Right cardiac atrium (tissue), 5 donors: ENCODE measurements at regions not wholly inside any gene's neighbourhood (a gene's known extent, or its start where the extent isn't known, plus 50 kb on each side); places are given as distances from the start of the nearest gene placed in this dataset.
"Not testable (repeated sequence)": the region's sequence is repeated elsewhere in the genome, so short reads cannot be mapped to it uniquely, and the experiment has no call there.

ENCODE experiments used
- ATAC-seq, 2 donors: fragments of 200-7000 bp; cut with Tn5 transposase; one replicate each; pipeline versions ENCODE4 v1.8.0 to v1.9.1; 2020; ENCODE audit warnings: moderate library complexity in 2 of 2, mild to moderate bottlenecking in 1 of 2
- DNase-seq, 3 donors: peaks; one replicate each; pipeline ENCODE4 v3.0.0-alpha.2; 2020
- H3K27ac ChIP-seq: one replicate; pipeline ENCODE4 v1.5.1; 2013; ENCODE audit warnings: mild to moderate bottlenecking, low read length, control low read depth, moderate library complexity
- H3K27me3 ChIP-seq: one replicate; pipeline ENCODE4 v1.6.1; 2013; ENCODE audit not compliant: control insufficient read depth, insufficient read depth
- H3K4me1 ChIP-seq: one replicate; pipeline ENCODE4 v1.6.1; 2013; ENCODE audit warnings: low read length; ENCODE audit not compliant: control insufficient read depth, insufficient read depth
- H3K4me3 ChIP-seq: one replicate; pipeline ENCODE4 v1.5.1; 2013; ENCODE audit warnings: low read length, control low read depth
- H3K9me3 ChIP-seq: one replicate; pipeline ENCODE4 v1.6.1; 2013; ENCODE audit warnings: low read length; ENCODE audit not compliant: control insufficient read depth
- WGBS: extraction: QIAGEN DNeasy Blood & Tissue Kit; methylation state at CpG from one replicate; pipeline ENCODE4 v1.1.7; 2013; 5-methylcytosine and 5-hydroxymethylcytosine counted together
- intact Hi-C, 4 donors: fragments of 100-400 bp; cut with DNase I; formaldehyde crosslinking; loops; one replicate each; pipeline versions ENCODE4 v1.11.0 to v1.14.0; 2022 to 2023
- donor health status: healthy with polysubstance abuse.
- donor health status: DM: no; HTN: yes; CAD: no.
- donor health status: DM: no; HTN: no; CAD: no.
- donor health status: DM: no; HTN: yes; CAD: no; lungs with severe emphysema.
- donor health status: DM: yes; HTN: yes; CAD: no.

- Histone ChIP-seq H3K9me3 (no peaks in the 10 kb centered on the region), H3K27me3 (no peaks in the 10 kb centered on the region), H3K4me1 (no peaks in the 10 kb centered on the region), H3K27ac (no peak overlapping the region), H3K4me3 (no peak overlapping the region)
- DNase-seq (peak in 1 of 3 donors; percentile 53), ATAC-seq (peak in 1 of 2 donors; percentile 54)
- 41% methylated on average over 3 of the region's 3 CpGs for WGBS
- intact Hi-C loops, result no loop called here
Measured at GRCh38 chr13:80945328-80945727, 604.4 kb upstream of the SPRY2 start.

- intact Hi-C loops, result no loop called here
- no peak for ATAC-seq
- Histone ChIP-seq H3K27ac (no peak overlapping the region), H3K4me3 (no peak overlapping the region), H3K27me3 (no peaks in the 10 kb centered on the region), H3K4me1 (no peaks in the 10 kb centered on the region), H3K9me3 (no peaks in the 10 kb centered on the region)
- no peak for DNase-seq
- WGBS, result 87% methylated on average over 2 of the region's 2 CpGs
Measured at GRCh38 chr13:80939581-80939980, 598.7 kb upstream of the SPRY2 start.

GRCh38 chr13:80931766-80932165 lies 590.8 kb upstream of the SPRY2 start:
- Histone ChIP-seq H3K27ac (no peak overlapping the region), H3K9me3 (no peaks in the 10 kb centered on the region), H3K4me3 (no peak overlapping the region), H3K27me3 (no peaks in the 10 kb centered on the region), H3K4me1 (no peaks in the 10 kb centered on the region)
- intact Hi-C loops, result no loop called here
- 56% methylated on average over 2 of the region's 2 CpGs for WGBS
- DNase-seq (no peak), ATAC-seq (peak; percentile 40 to 53)

- Histone ChIP-seq H3K4me3 (no peak overlapping the region), H3K27ac (no peak overlapping the region), H3K27me3 (no peaks in the 10 kb centered on the region), H3K4me1 (no peaks in the 10 kb centered on the region), H3K9me3 (no peaks in the 10 kb centered on the region)
- ATAC-seq (peak in 1 of 2 donors; percentile 33), DNase-seq (no peak)
- intact Hi-C loops, result no loop called here
- WGBS, result 35% methylated on average over 1 of the region's 1 CpG
Measured at GRCh38 chr13:80931118-80931517, 590.2 kb upstream of the SPRY2 start.

- WGBS, result 92% methylated on average over 3 of the region's 3 CpGs
- H3K4me1 ChIP-seq, result no peaks in the 10 kb centered on the region
- DNase-seq (no peak), ATAC-seq (no peak)
- no peaks in the 10 kb centered on the region for H3K27me3 ChIP-seq
- no peaks in the 10 kb centered on the region for H3K9me3 ChIP-seq
- no peak overlapping the region for H3K4me3 ChIP-seq
- intact Hi-C loops, result no loop called here
- H3K27ac ChIP-seq, result no peak overlapping the region
Measured at GRCh38 chr13:80928241-80928640, 587.3 kb upstream of the SPRY2 start.

GRCh38 chr13:80926024-80926423 lies 585.1 kb upstream of the SPRY2 start:
- WGBS, result 98% methylated on average over 3 of the region's 3 CpGs
- H3K27me3 ChIP-seq, DNase-seq, H3K4me1 ChIP-seq, intact Hi-C loops, H3K4me3 ChIP-seq, H3K27ac ChIP-seq, ATAC-seq, H3K9me3 ChIP-seq: not testable (repeated sequence)

- H3K27me3 ChIP-seq, result no peaks in the 10 kb centered on the region
- H3K27ac ChIP-seq, result no peak overlapping the region
- H3K4me1 ChIP-seq, result no peaks in the 10 kb centered on the region
- peak in 2 of 3 donors; percentile 24 to 30 for DNase-seq
- ATAC-seq, result peak; percentile 98 to 99
- WGBS, result 32% methylated on average over 5 of the region's 5 CpGs
- no peak overlapping the region for H3K4me3 ChIP-seq
- no peaks in the 10 kb centered on the region for H3K9me3 ChIP-seq
- intact Hi-C loops, result no loop called here
Measured at GRCh38 chr13:80924596-80924995, 583.7 kb upstream of the SPRY2 start.

- Histone ChIP-seq H3K9me3 (no peaks in the 10 kb centered on the region), H3K4me1 (no peaks in the 10 kb centered on the region), H3K27me3 (no peaks in the 10 kb centered on the region), H3K4me3 (no peak overlapping the region), H3K27ac (no peak overlapping the region)
- WGBS, result 84% methylated on average over 3 of the region's 3 CpGs
- DNase-seq (peak in 1 of 3 donors; percentile 18), ATAC-seq (peak; percentile 71 to 81)
- intact Hi-C loops, result no loop called here
Measured at GRCh38 chr13:80923907-80924306, 583.0 kb upstream of the SPRY2 start.

- intact Hi-C loops, result no loop called here
- Histone ChIP-seq H3K9me3 (no peaks in the 10 kb centered on the region), H3K27me3 (no peaks in the 10 kb centered on the region), H3K27ac (no peak overlapping the region), H3K4me3 (no peak overlapping the region), H3K4me1 (no peaks in the 10 kb centered on the region)
- WGBS, result 96% methylated on average over 2 of the region's 2 CpGs
- no peak for ATAC-seq
- no peak for DNase-seq
Measured at GRCh38 chr13:80921971-80922370, 581.0 kb upstream of the SPRY2 start.

GRCh38 chr13:80921541-80921940 lies 580.6 kb upstream of the SPRY2 start:
- intact Hi-C loops, result no loop called here
- Histone ChIP-seq H3K4me3 (no peak overlapping the region), H3K9me3 (no peaks in the 10 kb centered on the region), H3K27ac (no peak overlapping the region), H3K4me1 (no peaks in the 10 kb centered on the region), H3K27me3 (no peaks in the 10 kb centered on the region)
- ATAC-seq, result no peak
- no peak for DNase-seq
- 59% methylated on average over 2 of the region's 2 CpGs for WGBS

- WGBS, result 78% methylated on average over 2 of the region's 2 CpGs
- Histone ChIP-seq H3K4me1 (no peaks in the 10 kb centered on the region), H3K4me3 (no peak overlapping the region), H3K27ac (no peak overlapping the region), H3K9me3 (no peaks in the 10 kb centered on the region), H3K27me3 (no peaks in the 10 kb centered on the region)
- DNase-seq (no peak), ATAC-seq (no peak)
- intact Hi-C loops, result no loop called here
Measured at GRCh38 chr13:80906860-80907259, 565.9 kb upstream of the SPRY2 start.

GRCh38 chr13:80904386-80904785 lies 563.5 kb upstream of the SPRY2 start:
- H3K27me3 ChIP-seq, result no peaks in the 10 kb centered on the region
- no peaks in the 10 kb centered on the region for H3K4me1 ChIP-seq
- WGBS, result 78% methylated on average over 1 of the region's 1 CpG
- DNase-seq (no peak), ATAC-seq (no peak)
- no peak overlapping the region for H3K27ac ChIP-seq
- intact Hi-C loops, result no loop called here
- no peak overlapping the region for H3K4me3 ChIP-seq
- no peaks in the 10 kb centered on the region for H3K9me3 ChIP-seq
